Renal cortical epithelial cell (primary cell): ENCODE measurements at regions not wholly inside any gene's neighbourhood (a gene's known extent, or its start where the extent isn't known, plus 50 kb on each side); places are given as distances from the start of the nearest gene placed in this dataset.
A peak's percentile ranks its signal among the peaks of the same experiment; 100 is the strongest.

ENCODE experiments used
- DNase-seq: peaks from one replicate; pipeline ENCODE4 v3.0.0-alpha.2; 2011; ENCODE audit warnings: low read depth

- DNase-seq = no peak
These were observed 488.5 kb upstream of the MDFIC2 start for GRCh38 chr3:70800951-70801350.

- DNase-seq = no peak
These were observed 477.4 kb upstream of the MDFIC2 start for GRCh38 chr3:70789878-70790277.

- no peak for DNase-seq
These were observed 468.4 kb upstream of the MDFIC2 start for GRCh38 chr3:70780790-70781189.

GRCh38 chr3:70779296-70779695 is 466.9 kb upstream of the MDFIC2 start:
- DNase-seq = no peak

DNA sequence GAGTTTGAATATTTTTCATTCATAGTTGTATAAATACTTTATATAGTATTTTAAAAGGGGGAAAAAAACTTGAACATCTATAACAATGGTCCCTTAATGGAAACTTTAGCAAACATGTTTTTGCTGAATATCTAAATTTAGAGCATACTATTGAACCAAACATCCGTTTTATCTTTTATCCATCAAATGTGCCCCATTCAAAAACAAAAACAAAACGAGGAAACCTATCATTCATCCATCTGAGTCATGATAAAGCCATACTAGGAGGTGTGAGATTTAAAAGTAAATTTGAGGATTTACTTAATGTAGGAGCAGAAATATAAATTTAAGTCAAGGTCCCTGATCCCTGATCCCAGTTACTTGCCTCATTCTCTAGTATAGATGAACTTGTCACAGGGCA is 463.6 kb upstream of the MDFIC2 start:
- no peak for DNase-seq

GRCh38 chr3:70775257-70775656 is 462.8 kb upstream of the MDFIC2 start:
- no peak for DNase-seq

GRCh38 chr3:70774641-70775040 is 462.2 kb upstream of the MDFIC2 start:
- no peak for DNase-seq

DNA sequence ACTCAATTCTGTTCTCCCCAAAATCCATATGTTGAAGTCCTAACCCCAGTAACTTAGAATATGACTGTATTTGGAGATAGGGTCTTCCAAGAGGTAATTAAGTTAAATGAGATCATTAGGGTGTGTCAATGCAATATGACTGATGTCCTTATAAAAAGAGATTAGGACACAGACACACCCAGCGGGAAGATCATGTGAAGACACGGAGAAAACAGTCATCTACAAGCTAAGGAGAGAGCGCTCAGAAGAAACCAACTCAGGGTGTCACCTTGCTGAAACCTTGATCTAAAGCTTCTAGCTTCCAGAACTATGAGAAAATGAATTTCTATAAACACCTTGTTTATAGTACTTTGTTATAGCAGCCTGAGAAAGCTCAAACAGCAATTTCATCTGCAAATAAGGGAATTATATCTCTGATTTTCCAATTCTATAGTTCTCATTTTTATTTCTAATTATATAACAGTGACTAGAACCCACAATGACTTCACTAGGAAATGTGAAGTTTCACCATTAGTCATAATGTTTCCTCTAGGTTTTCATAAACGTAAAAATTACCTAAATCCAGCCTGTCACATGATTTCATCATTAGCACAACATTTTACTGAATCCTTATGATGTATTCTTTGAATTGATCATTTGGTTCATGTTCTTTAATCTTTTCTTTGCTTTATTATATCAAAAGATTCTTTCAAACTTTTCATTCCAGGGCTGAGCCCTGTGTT is 459.1 kb upstream of the MDFIC2 start:
- no peak for DNase-seq

- no peak for DNase-seq
These were observed 458.2 kb upstream of the MDFIC2 start for GRCh38 chr3:70770650-70771049.

DNA sequence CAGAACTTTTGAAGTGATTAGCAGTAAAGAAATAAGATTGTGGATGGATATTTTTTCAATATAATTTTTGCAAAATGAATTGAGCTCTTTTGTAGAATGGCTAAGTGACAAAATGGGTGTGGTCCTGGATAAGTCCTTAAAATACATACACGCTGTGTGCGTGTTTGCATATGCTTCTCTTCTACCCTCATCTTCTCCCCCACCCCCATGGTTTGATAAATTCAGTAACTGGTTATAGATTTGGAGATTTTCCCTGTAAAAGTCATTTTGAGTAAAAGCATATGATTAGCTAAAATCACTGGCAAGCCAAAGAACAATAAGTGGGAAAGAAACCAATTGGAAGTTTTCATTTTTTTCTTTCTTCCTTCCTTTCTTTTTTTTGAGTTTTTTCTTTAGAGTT is 453.9 kb upstream of the MDFIC2 start:
- no peak for DNase-seq

GRCh38 chr3:70763894-70764293 is 451.5 kb upstream of the MDFIC2 start:
- DNase-seq = no peak

GRCh38 chr3:70757658-70758057 is 445.2 kb upstream of the MDFIC2 start:
- DNase-seq = no peak

DNA sequence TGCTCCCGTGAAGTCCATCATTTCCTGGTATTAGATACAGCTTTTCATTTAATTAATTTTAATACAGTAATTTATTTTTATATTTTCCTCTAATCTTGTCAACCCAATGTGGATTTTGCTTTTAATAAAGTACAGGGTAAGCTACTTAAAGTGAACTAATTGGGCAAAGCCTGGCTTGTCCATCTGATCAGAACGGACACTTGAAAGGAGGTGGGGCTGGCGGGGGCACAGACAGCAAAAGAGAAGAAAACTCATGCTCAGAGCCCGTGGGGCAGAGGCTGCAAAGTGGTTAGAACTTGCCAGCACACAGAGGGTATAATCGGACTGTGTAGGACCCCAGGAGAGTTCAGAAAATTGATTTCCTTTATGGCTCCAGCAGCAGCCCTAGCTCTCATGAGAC is 443.1 kb upstream of the MDFIC2 start:
- DNase-seq = no peak

- DNase-seq = no peak
These were observed 441.9 kb upstream of the MDFIC2 start for GRCh38 chr3:70754314-70754713.

DNA sequence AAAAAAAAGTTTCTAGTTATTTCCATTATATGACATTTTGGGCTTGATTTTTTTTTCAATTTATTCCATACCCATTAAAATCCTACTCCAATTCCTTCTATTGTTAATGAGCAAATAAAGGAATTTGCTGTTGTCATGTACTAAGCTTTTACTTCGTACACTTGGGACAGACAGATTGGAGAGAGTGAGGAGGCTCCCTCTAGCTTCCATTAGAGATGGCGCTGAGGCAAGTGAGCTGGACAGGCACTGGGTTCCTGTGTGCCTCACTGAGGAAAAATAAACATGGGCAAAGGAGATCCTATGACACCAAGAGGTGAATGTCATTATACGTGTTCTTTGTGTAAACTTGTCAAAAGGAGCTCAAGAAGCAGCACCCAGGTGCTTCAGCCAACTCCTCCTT is 441.1 kb upstream of the MDFIC2 start:
- no peak for DNase-seq

GRCh38 chr3:70752051-70752450 is 439.6 kb upstream of the MDFIC2 start:
- no peak for DNase-seq

DNA sequence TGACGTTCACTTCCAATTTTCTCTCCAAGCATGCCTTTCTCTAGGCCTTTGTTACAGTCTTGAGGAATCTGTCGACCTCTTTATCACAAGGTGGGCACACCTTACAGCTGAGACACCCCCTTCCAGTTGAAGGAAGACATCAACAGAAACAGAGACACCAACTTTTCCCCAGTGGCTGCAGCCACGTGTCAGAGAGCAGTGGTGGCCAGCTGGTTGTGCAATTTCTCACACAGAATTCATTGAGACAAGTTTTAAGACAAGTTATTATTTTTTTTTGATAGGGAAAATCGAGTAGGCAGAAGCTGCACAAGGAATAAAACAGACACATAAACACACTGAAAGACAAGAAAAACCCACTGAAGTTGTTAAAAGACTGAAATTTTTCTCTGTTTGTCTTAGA is 436.7 kb upstream of the MDFIC2 start:
- DNase-seq = no peak

DNA sequence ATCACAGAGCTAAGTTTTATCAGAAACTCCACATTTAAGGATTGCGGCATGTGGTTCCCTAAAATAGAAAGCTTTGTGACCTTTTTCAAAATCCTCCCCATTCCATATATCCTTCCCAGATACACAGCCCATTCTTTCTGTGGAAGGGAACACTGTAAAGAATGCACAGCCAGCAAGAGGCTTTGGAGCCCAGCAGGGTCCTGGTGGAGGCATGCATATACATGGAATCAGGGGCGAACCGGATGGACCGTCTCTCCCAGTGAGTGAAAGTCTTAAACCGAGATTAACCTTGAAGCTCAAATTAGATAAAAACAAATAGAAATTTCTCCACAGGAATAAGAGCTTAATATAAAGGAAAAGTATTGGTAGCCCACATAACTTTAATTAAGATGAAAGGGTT is 436.2 kb upstream of the MDFIC2 start:
- no peak for DNase-seq

- DNase-seq = no peak
These were observed 435.4 kb upstream of the MDFIC2 start for GRCh38 chr3:70747847-70748246.

- peak; percentile 9 for DNase-seq
These were observed 432.1 kb upstream of the MDFIC2 start for GRCh38 chr3:70744536-70744935.

DNA sequence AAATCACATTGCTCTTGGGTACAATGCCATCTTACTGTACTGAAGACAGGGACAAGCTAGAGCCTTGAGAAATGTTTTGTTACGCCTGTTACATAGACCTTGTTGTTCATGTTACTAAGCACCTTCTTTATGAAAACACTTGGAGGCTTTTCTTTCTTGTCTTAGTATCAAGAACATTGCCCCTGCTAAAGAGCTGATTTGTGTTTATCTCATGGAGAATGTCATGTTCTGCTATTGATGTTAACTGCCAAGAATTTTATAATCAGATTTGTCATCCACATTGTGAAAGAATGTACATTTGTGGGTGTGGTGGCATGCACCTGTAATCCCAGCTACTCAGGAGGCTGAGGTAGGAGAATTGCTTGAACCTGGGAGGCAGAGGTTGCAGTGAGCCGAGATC is 431.3 kb upstream of the MDFIC2 start:
- no peak for DNase-seq

DNA sequence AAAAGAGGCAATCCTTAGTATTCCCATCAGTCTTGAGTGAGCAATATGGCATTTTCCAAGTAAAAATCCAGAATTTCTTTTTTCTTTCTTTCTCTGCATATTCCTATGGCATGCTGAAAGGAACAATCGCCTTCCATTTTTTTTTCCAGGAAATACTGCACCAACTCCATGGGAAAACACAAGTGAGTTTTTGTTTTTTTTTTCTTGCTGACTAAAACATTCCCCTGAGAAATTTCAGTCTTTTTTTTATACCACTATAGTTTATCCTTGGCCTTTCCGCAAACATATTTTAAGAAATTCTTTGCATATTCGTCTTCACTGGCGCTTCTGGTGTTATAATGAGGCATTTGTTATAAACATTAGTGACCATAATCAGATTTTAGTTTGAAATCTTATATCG is 429.6 kb upstream of the MDFIC2 start:
- DNase-seq = no peak

- no peak for DNase-seq
These were observed 428.4 kb upstream of the MDFIC2 start for GRCh38 chr3:70740872-70741271.

- peak; percentile 56 for DNase-seq
These were observed 427.6 kb upstream of the MDFIC2 start for GRCh38 chr3:70740071-70740470.
